HG03280 (cell line): ENCODE measurements at regions not wholly inside any gene's neighbourhood (a gene's known extent, or its start where the extent isn't known, plus 50 kb on each side); places are given as distances from the start of the nearest gene placed in this dataset.
"Not testable (repeated sequence)": the region's sequence is repeated elsewhere in the genome, so short reads cannot be mapped to it uniquely, and the experiment has no call there.

ENCODE experiments used
- ATAC-seq: cut with Tn5 transposase; IDR thresholded peaks from one replicate; pipeline ENCODE4 v1.9.1; 2021; ENCODE audit warnings: mild to moderate bottlenecking, moderate library complexity; ENCODE audit not compliant: unreplicated experiment

- ATAC-seq: not testable (repeated sequence)
Measured at GRCh38 chr5:91446880-91447279, 63.8 kb upstream of the ARRDC3 start.

GRCh38 chr5:91443761-91444467, 60.8 kb upstream of the ARRDC3 start:
- ATAC-seq: no peak

- ATAC-seq: no peak
Measured at GRCh38 chr5:91443023-91443422, 59.9 kb upstream of the ARRDC3 start.

GRCh38 chr5:91441082-91441481, 58.0 kb upstream of the ARRDC3 start:
- ATAC-seq: no peak

- ATAC-seq: no peak
Measured at GRCh38 chr5:91438871-91439270, 55.8 kb upstream of the ARRDC3 start.

GRCh38 chr5:91436241-91436640, 53.1 kb upstream of the ARRDC3 start:
- ATAC-seq: no peak

- no peak for ATAC-seq
Measured at GRCh38 chr5:91434348-91434747, 51.2 kb upstream of the ARRDC3 start.

GRCh38 chr5:91433861-91434260, 50.7 kb upstream of the ARRDC3 start:
- no peak for ATAC-seq
